ENCODE measurements at regions not wholly inside any gene's neighbourhood (a gene's known extent, or its start where the extent isn't known, plus 50 kb on each side); places are given as distances from the start of the nearest gene placed in this dataset.

- H3K4me3 ChIP-seq, result no peak overlapping the region
- intact Hi-C loops (cut with DNase I), result no loop called here
- H3K27me3 ChIP-seq, result no peaks in the 10 kb centered on the region
- peak overlapping the region; percentile 56 for H3K27ac ChIP-seq
- no peak for TF ChIP-seq POLR2AphosphoS5 (IDR thresholded peaks at IDR 0.05; ENCODE audit: insufficient read depth in 1 of 2, low read depth in 1 of 2)
- TF ChIP-seq CTCF (IDR thresholded peaks at IDR 0.05), result no peak
- TF ChIP-seq POLR2A (IDR thresholded peaks at IDR 0.05), result no peak
- no peaks in the 10 kb centered on the region for H3K9me3 ChIP-seq
- peaks cover 53% of the 10 kb centered on the region for H3K4me1 ChIP-seq
- DNase-seq (ENCODE audit: extremely low spot score in 2 of 2), result no peak
- H3K36me3 ChIP-seq, result no peaks in the 10 kb centered on the region
Observed at GRCh38 chr5:67619235-67619634, 422.6 kb upstream of the CD180 start.

GRCh38 chr5:67617051-67617450, 420.5 kb upstream of the CD180 start:
- H3K9me3 ChIP-seq, result no peaks in the 10 kb centered on the region
- intact Hi-C loops (cut with DNase I), result no loop called here
- H3K27ac ChIP-seq, result no peak overlapping the region
- peaks cover 40% of the 10 kb centered on the region for H3K4me1 ChIP-seq
- H3K4me3 ChIP-seq, result no peak overlapping the region
- no peak for TF ChIP-seq POLR2A (IDR thresholded peaks at IDR 0.05)
- TF ChIP-seq POLR2AphosphoS5 (IDR thresholded peaks at IDR 0.05; ENCODE audit: insufficient read depth in 1 of 2, low read depth in 1 of 2), result no peak
- DNase-seq (ENCODE audit: extremely low spot score in 2 of 2), result no peak
- no peaks in the 10 kb centered on the region for H3K27me3 ChIP-seq
- H3K36me3 ChIP-seq, result no peaks in the 10 kb centered on the region

- TF ChIP-seq POLR2AphosphoS5 (IDR thresholded peaks at IDR 0.05; ENCODE audit: insufficient read depth in 1 of 2, low read depth in 1 of 2) (no peak), POLR2A (IDR thresholded peaks at IDR 0.05) (no peak), CTCF (IDR thresholded peaks at IDR 0.05) (no peak)
- Histone ChIP-seq H3K27ac (no peak overlapping the region), H3K4me1 (peaks cover 14% of the 10 kb centered on the region), H3K9me3 (no peaks in the 10 kb centered on the region), H3K4me3 (no peak overlapping the region), H3K36me3 (no peaks in the 10 kb centered on the region), H3K27me3 (no peaks in the 10 kb centered on the region)
- DNase-seq (ENCODE audit: extremely low spot score in 2 of 2), result no peak
- intact Hi-C loops (cut with DNase I), result no loop called here
Observed at GRCh38 chr5:67612961-67613360, 416.4 kb upstream of the CD180 start.

GRCh38 chr5:67610186-67610912, 413.8 kb upstream of the CD180 start:
- Histone ChIP-seq H3K27me3 (no peaks in the 10 kb centered on the region), H3K4me1 (no peaks in the 10 kb centered on the region), H3K9me3 (no peaks in the 10 kb centered on the region), H3K4me3 (no peak overlapping the region), H3K36me3 (no peaks in the 10 kb centered on the region), H3K27ac (no peak overlapping the region)
- no peak for DNase-seq (ENCODE audit: extremely low spot score in 2 of 2)
- intact Hi-C loops (cut with DNase I), result no loop called here
- no peak for TF ChIP-seq POLR2A (IDR thresholded peaks at IDR 0.05)

GRCh38 chr5:67607958-67608357, 411.4 kb upstream of the CD180 start:
- TF ChIP-seq POLR2AphosphoS5 (IDR thresholded peaks at IDR 0.05; ENCODE audit: insufficient read depth in 1 of 2, low read depth in 1 of 2) (no peak), CTCF (IDR thresholded peaks at IDR 0.05) (no peak), POLR2A (IDR thresholded peaks at IDR 0.05) (no peak)
- Histone ChIP-seq H3K27me3 (no peaks in the 10 kb centered on the region), H3K4me3 (no peak overlapping the region), H3K27ac (no peak overlapping the region), H3K36me3 (no peaks in the 10 kb centered on the region), H3K9me3 (no peaks in the 10 kb centered on the region), H3K4me1 (no peaks in the 10 kb centered on the region)
- intact Hi-C loops (cut with DNase I), result no loop called here
- DNase-seq (ENCODE audit: extremely low spot score in 2 of 2), result no peak

GRCh38 chr5:67606586-67606947, 410.0 kb upstream of the CD180 start:
- TF ChIP-seq POLR2AphosphoS5 (IDR thresholded peaks at IDR 0.05; ENCODE audit: insufficient read depth in 1 of 2, low read depth in 1 of 2), result no peak
- no peak for TF ChIP-seq POLR2A (IDR thresholded peaks at IDR 0.05)
- no peak for TF ChIP-seq CTCF (IDR thresholded peaks at IDR 0.05)
- intact Hi-C loops (cut with DNase I), result no loop called here
- no peak for DNase-seq (ENCODE audit: extremely low spot score in 2 of 2)
- Histone ChIP-seq H3K27ac (no peak overlapping the region), H3K4me3 (no peak overlapping the region), H3K4me1 (no peaks in the 10 kb centered on the region), H3K36me3 (no peaks in the 10 kb centered on the region), H3K9me3 (no peaks in the 10 kb centered on the region), H3K27me3 (no peaks in the 10 kb centered on the region)

All from vagina (tissue), 2 donors.